Stimulated activated CD4-positive, alpha-beta T cell treated with anti-CD3 and anti-CD28 coated beads, Interleukin-4, amount 100 ng/mL, for 24 hours (primary cell): ENCODE measurements at regions not wholly inside any gene's neighbourhood (a gene's known extent, or its start where the extent isn't known, plus 50 kb on each side); places are given as distances from the start of the nearest gene placed in this dataset.
"Not testable (repeated sequence)": the region's sequence is repeated elsewhere in the genome, so short reads cannot be mapped to it uniquely, and the experiment has no call there.

ENCODE experiments used
- DNase-seq: peaks from one replicate; pipeline ENCODE4 v3.0.0-alpha.2; 2020

DNA sequence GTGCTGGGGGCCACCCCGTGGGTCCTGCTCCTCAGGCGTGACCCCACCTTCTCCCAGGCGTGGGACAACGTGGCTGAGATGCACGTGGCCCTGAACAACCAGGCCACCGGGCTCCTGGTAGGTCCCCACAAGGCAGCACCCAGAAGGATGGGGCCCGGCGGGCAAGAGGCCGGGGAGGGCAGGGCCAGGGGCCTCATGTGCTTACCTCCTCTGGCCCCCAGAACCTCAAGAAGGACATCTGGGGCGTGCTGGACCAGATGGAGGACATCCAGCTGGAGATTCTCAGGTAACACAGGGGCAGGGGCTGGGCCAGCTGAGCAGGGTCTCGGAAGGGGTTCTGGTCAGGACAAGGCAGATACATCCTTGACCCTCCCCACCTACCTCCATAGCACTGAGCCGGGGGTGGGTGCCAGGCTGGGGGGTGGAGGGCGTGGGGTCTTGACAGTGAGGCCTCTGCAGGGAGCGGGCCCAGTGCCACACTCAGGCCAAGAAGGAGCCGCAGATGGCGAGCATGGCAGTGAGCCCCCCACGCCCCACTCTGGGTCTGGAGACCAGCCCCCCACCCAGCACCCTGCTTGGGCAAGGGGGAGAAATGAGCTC lies 186.3 kb downstream of the IGLL1 start:
- no peak for DNase-seq

DNA sequence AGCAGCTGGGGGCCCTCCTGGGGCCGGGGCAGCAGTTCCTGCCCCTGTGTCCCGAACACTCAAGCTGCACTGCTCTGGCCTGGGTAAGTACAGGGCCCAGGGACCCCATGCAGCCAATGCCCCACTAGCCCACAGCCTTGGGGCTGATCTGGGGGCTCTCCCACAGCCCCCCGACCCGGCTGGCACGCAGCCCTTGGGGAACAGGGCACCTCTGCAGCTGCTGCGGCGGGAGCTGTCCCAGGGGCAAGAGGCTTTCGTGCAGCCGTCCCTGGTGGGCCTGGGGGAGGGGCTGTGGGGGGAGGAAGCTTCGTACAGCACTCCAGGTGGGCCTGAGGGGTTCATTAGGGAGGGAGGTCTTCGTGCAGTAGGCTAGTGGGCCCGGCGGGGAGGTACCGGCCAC lies 186.9 kb downstream of the IGLL1 start:
- DNase-seq: not testable (repeated sequence)

DNA sequence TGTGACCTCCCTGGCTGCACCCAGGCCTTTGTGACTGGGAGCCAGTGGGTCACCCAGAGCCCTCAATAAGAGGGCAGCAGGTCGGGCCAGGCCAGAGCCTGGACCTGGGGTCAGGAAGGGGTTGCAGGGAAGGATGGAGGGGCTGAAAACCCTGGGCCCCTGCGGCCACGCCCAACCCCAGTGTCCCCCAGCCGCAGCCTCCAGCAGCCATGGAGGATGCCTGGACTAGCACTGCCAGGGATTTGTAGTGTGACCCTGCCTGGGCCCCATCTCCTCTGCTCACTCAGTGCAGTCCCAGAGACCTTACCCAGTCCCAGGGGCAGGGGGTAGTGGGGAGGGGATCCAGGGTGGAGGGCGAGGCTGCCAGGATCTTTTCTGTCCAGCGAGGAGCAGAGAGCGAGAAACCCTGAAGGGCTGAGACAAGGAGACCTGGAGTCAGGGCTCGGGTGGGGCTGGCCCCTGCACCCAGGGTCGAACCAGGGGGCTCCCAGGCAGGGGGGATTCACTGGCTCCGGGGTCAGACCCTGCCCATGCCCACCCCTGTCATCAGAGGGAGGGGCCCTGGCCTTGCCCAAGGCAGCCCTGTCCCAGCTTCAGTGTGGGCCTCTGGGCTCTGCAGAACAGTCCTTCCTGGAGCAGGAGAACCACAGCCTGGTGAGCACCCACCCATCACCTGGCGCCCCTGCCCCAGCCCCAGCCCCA lies 187.5 kb downstream of the IGLL1 start:
- DNase-seq: no peak

DNA sequence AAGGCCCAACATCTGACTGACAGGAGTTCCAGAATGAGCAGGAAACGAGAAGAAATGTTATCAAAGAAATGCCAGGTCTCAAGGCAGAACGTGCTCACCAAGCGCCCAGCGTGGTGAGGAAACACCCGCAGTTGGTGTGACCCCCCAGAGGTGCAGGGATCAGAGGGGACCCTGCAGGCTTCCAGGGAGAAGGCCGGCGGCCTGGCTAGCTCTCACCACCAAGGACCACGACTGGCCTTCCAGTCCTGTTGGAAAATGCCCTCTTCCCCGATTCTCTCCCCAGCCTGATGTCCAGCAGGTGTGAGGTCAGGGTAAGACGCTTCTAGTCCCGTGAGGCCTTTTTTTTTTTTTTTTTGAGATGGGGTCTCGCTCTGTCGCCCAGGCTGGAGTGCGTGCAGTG lies 189.1 kb downstream of the IGLL1 start:
- DNase-seq: no peak

DNA sequence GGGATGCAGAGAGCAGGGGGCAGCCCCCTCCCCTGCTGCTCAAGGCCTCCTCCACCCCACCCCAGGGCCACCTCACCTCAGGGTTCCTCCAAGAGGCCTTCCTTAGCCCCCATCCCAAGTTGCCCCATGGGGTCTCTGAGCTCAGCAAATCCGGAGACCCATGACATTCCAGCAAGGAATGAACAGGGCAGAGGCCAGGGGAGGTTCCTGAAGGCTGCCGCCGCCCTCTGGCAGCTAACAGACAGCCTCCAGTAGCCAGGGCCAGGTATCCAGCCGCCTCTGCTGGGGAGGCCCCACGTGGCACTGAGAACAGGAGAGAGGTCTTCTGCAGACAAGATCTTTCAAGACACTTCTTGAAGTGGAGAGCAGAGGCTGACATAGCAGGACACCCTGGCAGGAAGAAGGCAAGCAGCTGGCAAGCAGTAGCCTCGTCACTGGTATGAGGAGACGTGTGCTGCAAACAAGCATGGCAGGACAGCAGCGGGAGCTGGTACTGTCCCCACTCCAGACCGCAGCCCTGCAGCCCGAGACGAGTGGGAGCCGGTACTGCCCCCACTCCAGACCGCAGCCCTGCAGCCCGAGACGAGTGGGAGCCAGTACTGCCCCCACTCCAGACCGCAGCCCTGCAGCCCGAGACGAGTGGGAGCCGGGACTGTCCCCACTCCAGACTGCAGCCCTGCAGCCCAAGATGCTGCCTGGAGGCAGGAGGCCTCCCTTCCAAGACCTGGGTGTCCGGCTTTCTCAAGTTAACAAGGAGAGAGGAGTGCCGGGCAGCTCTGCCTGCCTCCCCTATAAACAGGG lies 190.6 kb downstream of the IGLL1 start:
- no peak for DNase-seq

DNA sequence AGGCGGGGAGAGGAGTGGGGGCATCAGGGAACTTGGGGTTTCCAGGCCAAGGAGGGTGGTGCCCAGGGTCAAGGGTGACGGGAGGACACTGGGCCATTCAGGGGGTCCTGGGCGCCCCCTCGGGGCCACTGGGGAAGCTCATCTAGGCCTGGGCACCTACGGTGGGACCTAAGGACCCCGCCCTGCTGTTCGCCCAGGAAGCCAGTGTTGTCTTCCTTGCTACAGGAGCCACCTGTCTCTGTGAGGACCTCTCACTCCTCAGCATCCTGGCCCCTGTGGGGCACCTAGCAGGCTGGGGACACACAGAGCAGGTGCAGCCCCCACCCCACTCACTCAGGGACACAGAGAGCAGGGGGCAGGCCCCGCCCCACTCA lies 191.6 kb downstream of the IGLL1 start:
- no peak for DNase-seq

DNA sequence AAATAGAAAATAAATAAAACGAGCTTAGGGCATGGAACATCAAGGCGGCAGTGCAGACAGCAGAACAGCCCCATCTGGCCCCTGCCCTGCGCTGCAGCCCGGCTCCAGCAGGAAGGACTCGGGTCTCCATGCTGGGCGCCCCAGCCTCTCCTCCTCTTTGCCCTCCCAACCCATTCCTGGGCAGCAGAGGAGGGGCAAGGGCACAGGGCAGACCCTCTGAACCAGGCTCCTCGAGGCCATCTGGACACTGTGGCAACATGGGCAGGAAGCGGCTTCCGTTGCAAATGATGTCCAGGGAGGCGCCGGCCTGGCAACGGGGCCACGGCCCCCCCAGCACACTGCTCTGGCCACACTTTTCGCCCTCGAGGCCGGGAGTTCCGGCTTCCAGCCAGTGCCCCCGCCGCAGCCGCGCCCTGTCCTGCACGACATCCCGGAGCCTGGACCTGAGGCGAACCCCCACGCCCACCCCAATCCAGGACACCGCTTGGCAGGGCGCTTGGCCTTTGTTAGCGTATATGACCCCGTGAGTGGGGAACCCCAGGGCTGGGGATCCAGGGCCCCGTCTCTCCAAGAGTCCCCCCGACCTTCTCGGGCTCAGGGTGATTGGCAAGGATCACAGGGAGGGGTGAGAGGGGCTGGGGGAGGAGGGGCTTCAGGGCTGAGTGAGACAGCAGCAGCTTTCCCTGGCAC lies 192.1 kb downstream of the IGLL1 start:
- no peak for DNase-seq

DNA sequence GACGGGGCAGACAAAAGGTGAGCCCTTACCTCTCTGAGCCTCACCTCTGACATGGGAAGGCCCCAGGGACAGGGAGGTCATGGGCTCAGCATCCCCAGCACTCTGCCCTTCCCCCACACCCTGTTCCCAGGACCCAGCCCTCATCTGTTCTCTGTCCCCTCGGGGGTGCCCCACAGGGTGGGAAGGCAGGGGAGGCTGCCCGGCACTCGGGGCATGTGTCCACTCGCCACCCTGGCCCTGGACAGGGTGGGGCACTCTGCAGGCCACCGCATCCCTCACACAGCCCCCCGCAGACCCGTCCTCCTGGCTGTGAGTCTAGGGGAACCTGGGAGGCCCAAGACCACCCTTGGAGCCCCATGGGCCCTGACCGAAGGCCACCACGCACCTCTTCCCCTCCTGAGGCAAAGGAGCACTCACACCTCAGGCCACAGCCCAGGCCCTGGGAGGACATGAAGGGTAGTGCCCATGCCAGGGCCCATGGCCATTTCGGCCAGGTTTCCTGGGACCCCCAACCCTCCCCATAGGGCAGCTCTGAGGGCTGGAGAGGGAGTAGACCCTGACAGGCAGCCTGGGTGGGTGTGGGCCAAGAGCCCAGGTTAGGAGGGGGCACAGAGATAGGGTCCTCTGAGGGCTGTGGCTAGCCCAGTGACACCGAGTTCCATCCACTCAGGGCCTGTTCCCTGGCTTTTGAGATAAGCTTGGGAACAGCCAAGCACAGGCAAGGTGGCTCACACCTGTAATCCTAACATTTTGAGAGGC lies 193.1 kb downstream of the IGLL1 start:
- DNase-seq: no peak

DNA sequence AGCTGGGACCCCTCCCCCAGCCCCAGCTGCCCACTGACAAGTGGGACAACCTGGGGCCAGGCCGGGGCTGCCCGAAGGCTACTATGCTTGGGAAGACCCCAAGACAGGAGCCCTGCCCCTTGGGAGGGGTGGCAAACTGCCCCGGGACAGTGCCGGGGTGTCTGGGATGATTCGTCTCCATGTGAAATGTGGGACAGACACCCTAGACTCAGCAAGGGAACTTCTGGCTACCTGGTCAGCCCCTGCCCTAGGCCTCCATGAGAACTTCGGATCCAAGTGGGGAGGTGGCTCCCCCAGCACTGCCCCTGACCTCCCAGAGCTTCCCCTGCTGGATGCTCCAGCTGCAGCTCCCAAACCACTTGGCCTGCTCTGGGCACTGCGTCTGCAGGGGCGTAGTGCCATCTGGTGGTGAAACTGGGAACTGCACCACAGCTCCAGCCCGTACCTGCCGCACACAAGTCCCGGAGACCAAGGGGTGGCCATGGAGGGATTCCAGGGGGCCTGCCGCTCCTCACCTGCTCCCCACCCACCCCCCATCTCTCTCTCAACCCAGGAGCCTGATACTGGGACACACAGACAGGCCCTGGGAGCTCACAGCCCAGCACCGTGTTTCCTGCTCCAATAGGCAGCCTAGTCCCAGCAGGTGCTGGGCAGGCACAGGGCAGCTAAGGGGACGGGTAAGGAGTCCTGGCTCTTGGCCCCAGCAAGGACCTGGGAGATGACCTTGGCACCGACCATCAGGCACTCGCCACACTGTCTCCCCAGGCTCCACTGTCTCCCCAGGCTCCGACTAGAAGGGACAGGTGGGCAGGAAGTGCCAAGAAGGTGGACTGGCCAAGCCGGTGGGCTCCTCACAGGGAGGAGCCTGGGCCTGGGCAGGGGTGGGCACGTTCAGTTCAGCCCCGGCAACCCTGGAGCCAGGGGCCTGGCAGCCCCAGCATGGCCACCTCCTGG lies 194.1 kb downstream of the IGLL1 start:
- DNase-seq: peak; percentile 84

DNA sequence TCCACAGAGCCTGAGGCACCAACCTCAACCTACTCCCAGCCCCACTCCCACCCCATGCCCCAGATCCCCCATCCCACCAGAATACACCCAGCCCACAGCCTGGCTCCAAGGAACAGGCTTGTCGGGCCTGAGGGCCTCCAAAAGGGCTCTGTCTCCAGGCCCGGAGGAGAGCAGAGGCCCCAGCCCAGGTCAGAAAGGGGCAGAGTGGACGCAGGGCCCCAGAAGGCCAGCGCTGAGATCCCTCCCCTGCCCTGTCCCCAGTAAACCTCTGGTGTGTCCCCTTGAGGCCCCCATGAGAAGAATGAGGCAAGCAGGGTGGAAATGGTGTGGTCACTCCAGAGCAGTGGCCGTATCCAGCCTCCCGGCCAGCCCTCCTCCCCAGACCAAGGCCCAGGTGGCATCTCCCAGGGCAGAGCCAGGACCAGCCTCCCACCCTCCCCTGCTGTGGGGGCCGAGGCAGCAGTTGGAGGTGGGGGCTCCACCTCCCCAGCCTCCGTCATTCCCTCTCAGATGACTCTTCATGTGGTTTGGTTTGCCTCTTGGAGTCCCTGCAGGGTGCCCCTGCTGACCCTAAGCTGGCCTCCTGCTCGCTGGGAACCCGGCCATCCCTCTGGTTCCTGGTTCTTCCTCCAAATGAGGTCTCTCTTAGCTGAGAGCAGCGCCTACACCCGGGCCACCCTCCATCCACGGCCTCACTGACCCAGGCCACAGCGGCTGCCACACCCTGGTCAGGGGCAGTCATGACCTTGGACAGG lies 195.0 kb downstream of the IGLL1 start:
- DNase-seq: no peak

DNA sequence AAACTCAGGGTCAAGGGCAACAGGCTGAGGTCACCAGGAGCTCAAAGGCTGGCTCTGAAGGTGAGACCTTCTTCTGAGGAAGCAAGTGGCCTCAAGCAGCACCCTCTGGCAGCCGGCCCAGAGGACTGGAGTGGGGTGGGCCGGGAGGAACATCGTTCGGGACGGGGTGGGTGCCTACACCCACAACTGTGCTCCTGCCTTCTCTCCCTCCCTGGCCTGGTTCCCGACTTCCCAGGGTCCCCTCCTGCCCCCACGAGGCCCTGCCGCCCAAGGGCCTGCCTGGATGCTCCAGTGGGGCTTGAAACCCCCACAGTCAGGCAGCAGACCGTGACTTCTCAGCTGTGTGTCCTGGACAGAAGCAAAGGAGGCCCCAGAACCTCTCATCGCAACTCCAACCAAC lies 195.7 kb downstream of the IGLL1 start:
- DNase-seq: no peak

DNA sequence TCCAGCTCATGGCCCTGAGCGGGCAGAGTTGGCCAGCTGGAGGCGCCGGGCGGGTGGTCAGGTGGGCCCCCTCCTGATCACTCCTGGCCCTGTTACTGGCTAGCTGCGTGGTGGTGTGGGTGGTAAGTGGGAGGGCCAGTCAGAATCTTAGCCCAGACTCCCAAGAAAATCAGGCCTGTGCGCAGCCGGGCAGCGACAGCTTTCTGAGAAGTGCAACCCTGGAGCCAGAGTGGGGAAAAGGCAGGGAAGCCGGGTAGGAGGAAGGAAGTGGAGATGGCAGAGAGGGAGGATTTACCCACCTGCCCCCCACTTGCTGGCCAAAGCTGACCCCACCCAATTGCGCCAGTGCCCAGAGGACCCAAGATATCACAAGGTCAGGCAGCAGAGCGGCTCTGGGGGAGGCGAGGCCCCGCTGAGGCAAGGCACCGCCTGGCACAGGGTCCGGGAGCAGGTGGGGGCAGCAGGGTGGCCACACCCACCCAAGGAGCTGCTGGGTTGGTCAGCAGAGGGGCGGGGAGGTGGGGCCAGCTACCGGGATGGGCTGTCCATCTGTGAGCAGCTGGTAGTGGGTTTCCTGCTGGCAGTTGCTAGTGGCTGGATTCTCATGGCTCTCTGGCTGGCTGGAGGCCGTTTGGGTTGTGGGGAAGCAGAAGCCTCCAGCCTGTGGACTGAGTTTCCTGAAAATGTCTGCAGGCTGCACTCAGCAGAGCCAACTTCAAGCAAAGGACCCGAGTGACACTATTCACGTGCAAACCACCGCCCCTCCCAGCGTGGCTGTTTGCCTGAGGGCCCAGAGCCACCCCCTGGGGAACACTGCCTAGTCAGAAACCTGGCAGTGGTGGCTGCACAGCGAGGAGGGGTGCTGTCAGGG lies 196.4 kb downstream of the IGLL1 start:
- DNase-seq: no peak

DNA sequence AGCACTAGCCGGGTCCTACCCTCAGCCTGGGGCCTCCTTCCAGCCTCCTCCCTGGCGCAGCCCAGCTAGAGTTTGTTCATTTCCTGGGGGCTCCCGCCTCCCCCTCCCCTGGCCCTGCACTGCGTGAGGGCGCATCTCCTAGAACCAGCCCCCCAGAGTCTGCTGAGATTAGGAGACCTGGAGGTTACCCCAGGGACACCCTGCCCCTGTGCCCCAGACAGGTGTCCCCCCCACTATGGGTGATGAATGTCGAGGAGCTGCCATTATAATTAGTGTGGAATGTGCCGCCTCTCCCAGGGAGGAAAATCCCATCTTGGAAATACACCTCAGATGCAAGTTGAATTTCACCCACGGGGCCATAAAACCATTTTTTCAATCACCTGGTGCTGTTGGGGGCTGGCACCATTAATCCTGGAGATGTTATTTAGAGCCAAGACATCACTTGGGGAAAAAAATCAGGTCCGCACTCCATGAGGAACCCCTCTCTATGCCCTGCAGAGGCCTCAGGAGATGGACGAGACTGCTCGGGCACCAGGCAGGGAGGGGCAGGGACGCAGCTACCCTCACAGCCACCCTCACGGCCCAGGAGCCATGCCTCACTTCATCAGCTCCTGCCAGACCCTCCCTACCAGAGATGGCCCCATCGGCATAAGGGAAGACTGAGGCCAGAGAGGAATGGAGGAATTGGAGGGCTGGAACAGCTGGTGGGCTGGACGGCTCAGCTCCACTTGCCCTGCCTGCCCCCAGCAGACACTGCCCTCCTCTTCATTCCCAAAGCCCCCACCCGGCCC lies 197.5 kb downstream of the IGLL1 start:
- no peak for DNase-seq

DNA sequence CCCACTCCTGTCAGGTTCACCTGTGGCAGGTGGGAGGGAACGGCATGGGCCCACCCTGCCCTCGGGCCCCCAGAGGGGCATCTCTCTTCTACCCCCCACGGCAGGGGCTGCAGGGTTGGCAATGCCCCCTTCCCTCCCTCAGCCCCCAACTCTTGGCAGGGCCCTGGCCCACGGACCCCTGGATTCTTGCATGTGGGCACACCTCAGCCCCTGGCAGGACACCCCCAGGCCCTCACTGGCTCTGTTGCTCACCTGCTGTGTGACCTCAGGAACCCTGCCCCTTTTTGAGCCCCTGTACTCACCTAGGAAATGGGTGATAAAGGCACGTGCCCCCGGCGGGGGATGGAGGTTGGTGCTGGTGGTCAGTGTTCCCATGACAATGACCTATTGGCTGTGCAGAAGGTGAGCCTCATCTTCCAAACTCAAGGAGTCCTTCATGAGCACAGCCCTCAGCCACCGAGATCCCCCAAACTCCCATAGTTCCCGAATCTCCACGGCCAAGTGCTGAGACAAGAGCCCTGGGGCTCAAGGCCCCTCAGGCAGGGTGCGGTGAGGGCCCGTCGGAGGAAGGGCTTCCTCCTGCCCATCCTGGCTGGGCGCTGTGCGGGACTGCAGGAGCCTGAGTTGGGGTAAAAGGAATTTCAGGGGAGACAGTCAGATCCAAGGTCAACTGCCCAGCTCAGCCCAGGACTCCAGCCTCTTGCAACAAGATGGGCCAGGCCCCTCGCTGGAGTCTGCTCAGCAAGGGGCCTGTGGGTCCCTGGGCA lies 198.2 kb downstream of the IGLL1 start:
- DNase-seq: no peak

DNA sequence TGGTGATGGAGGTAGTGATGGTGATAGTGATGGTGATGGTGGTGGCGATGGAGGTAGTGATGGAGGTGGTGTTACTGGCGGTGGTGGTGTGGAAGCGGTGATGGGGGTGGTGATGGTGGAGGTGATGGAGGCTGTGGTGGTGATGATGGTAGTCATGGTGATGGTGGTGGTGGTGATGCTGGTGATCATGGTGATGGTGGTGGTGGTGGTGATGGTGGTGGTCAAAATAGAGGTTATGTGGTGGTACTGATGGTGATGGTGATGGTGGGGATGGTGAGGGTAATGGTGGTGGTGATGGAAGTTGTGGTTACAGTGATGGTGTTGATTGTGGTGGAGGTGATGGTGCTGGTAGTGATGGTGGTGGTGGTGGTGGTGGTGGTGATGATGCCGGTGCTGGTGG lies 199.2 kb downstream of the IGLL1 start:
- DNase-seq: no peak

DNA sequence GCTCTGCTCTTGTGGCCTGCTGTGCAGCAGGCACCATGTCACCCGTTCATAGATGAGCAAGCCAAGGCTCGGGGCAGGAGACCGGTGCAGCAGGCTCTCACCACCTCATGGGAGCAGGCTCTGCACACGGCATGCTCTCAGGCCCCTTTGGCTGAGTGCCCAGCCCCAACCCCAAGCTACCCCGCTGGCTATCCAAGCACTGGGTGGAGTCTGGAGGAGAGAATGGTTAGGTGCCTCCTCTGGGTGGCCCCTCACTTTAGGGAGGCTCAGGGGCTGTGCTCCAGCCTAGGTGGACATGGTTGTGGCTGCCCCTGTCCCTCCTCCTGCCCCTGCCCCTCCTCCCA lies 199.9 kb downstream of the IGLL1 start:
- DNase-seq: no peak

DNA sequence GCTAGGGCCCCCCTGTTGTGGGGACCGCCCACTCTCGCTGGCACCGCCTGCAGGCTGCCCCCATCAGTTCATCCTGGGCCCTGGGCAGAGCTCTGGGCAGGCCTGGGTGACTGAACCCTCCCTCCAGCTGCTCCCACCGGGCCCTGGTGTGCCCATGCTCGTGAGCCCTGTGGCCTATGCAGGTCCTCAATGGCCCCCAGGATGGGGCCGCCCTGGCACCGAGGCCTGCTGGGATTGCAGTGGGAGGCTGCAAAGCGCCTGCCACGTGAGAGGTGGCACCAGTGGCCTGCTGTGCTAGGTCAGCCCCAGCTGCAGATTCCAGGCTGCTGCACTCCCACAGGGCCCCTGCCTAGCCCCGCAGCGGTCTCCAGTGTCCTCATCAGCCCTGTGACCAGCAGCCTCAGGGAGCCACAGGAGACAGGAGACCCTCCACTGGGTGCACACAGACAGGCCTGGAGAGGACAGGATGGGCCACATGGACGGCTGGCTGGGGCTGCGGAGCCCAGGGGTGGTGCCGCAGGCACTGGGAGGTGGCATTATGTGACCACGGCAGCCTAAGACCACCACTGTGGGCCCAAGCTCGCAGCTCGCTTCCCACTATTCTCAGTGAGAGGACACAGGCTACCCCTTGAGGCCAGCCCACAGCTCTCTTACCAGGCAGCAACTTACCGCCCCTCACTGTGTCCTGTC lies 199.4 kb downstream of the BCR start:
- not testable (repeated sequence) for DNase-seq

DNA sequence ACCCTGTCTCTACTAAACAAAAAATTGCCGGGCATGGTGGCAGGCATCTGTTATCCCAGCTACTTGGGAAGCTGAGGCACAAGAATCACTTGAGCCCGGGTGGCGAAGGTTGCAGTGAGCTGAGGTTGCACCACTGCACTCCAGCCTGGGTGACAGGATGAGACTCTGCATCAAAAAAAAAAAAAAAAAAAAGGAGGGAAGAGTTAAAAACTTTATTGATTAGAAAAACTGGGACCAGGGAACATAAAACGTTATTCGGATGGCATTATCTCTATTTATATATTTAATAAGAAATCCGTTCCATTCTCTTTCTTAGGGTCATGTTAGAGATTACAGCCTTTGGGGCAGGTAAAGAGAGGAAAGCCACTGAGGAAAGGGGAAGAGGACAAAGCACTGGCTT lies 197.5 kb downstream of the BCR start:
- DNase-seq: no peak
